DND-41 (cell line): ENCODE measurements at regions not wholly inside any gene's neighbourhood (a gene's known extent, or its start where the extent isn't known, plus 50 kb on each side); places are given as distances from the start of the nearest gene placed in this dataset.

Experiments used
- ATAC-seq: fragments of 200-7000 bp; cut with Tn5 transposase; 3 replicates; pipeline ENCODE4 v1.9.1; 2021; ENCODE audit warnings: low read depth; ENCODE audit not compliant: insufficient read depth
- DNase-seq: peaks from one replicate; pipeline ENCODE4 v3.0.0-alpha.2; 2020
- H2AFZ ChIP-seq: 2 replicates; pipeline ENCODE4 v1.6.0; 2012; ENCODE audit warnings: low read depth, low read length
- H3K27ac ChIP-seq: 2 replicates; pipeline ENCODE4 v1.5.1; 2012; ENCODE audit warnings: low read length, inconsistent platforms
- H3K27me3 ChIP-seq: fragments of 200-600 bp; sonication (generic); 2 replicates; pipeline ENCODE4 v1.6.0; 2012; ENCODE audit warnings: low read length, mild to moderate bottlenecking, inconsistent platforms; ENCODE audit not compliant: insufficient read depth, poor library complexity
- H3K36me3 ChIP-seq: 2 replicates; pipeline ENCODE4 v1.5.1; 2012; ENCODE audit warnings: low read length, inconsistent platforms; ENCODE audit not compliant: insufficient read depth
- H3K4me1 ChIP-seq: 2 replicates; pipeline ENCODE4 v1.5.1; 2012; ENCODE audit warnings: mild to moderate bottlenecking, low read length; ENCODE audit not compliant: insufficient read depth
- H3K4me2 ChIP-seq: 2 replicates; pipeline ENCODE4 v1.6.0; 2012; ENCODE audit warnings: mild to moderate bottlenecking, moderate library complexity, low read length, inconsistent platforms; ENCODE audit not compliant: insufficient read depth
- H3K4me3 ChIP-seq, 2 experiments: fragments of 200-600 bp in 1 of 2; shearing (Covaris generic) in 1 of 2; 2 replicates each; pipeline ENCODE4 v1.5.1; 2012 to 2016; ENCODE audit warnings: inconsistent platforms in 2 of 2, low read length in 2 of 2, mild to moderate bottlenecking in 2 of 2, low read depth in 1 of 2, moderate library complexity in 1 of 2
- H3K79me2 ChIP-seq: 2 replicates; pipeline ENCODE4 v1.6.0; 2012; ENCODE audit warnings: low read length, inconsistent platforms; ENCODE audit not compliant: insufficient read depth
- H3K9ac ChIP-seq: 2 replicates; pipeline ENCODE4 v1.6.0; 2012; ENCODE audit warnings: low read depth, mild to moderate bottlenecking, inconsistent platforms, low read length, moderate library complexity
- H3K9me3 ChIP-seq: 2 replicates; pipeline ENCODE4 v1.5.1; 2012; ENCODE audit warnings: low read length, moderate library complexity, mild to moderate bottlenecking, inconsistent platforms; ENCODE audit not compliant: insufficient read depth, severe bottlenecking
- H4K20me1 ChIP-seq: 2 replicates; pipeline ENCODE4 v1.6.0; 2012; ENCODE audit warnings: low read length; ENCODE audit not compliant: insufficient read depth
- CTCF ChIP-seq: IDR thresholded peaks from 2 replicates; pipeline ENCODE4 v1.5.1; 2012; ENCODE audit warnings: borderline replicate concordance, low read length, moderate library complexity, mild to moderate bottlenecking; ENCODE audit not compliant: poor library complexity, severe bottlenecking; ENCODE audit errors: extremely low read depth
- EZH2 ChIP-seq: IDR thresholded peaks from 3 replicates; pipeline ENCODE4 v1.6.1; 2012; ENCODE audit warnings: borderline replicate concordance, low read depth, mild to moderate bottlenecking, moderate library complexity, low read length, inconsistent platforms; ENCODE audit not compliant: severe bottlenecking

GRCh38 chr3:63034101-63034500 lies 158.9 kb upstream of the CADPS start:
- H3K4me1 ChIP-seq, result no peaks in the 10 kb centered on the region
- no peak for ATAC-seq
- H3K36me3 ChIP-seq, result no peaks in the 10 kb centered on the region
- H3K4me2 ChIP-seq, result no peak overlapping the region
- no peaks in the 10 kb centered on the region for H3K9me3 ChIP-seq
- H3K27ac ChIP-seq, result no peak overlapping the region
- DNase-seq, result no peak
- H3K4me3 ChIP-seq, result no peak overlapping the region
- no peak overlapping the region for H3K9ac ChIP-seq
- TF ChIP-seq CTCF (no peak), EZH2 (no peak)
- H4K20me1 ChIP-seq, result no peaks in the 10 kb centered on the region
- no peaks in the 10 kb centered on the region for H3K27me3 ChIP-seq
- no peak overlapping the region for H2AFZ ChIP-seq
- no peaks in the 10 kb centered on the region for H3K79me2 ChIP-seq

- H3K27me3 ChIP-seq, result no peaks in the 10 kb centered on the region
- ATAC-seq, result no peak
- TF ChIP-seq EZH2 (no peak), CTCF (no peak)
Observed at GRCh38 chr3:63037116-63037515, 161.9 kb upstream of the CADPS start.

GRCh38 chr3:63042833-63043232 lies 167.6 kb upstream of the CADPS start:
- DNase-seq, result no peak
- H3K4me3 ChIP-seq, result no peak overlapping the region
- ATAC-seq, result no peak
- no peaks in the 10 kb centered on the region for H3K4me1 ChIP-seq
- no peak overlapping the region for H3K9ac ChIP-seq
- H3K27ac ChIP-seq, result no peak overlapping the region
- no peaks in the 10 kb centered on the region for H3K36me3 ChIP-seq
- no peaks in the 10 kb centered on the region for H3K9me3 ChIP-seq
- no peaks in the 10 kb centered on the region for H3K79me2 ChIP-seq
- no peaks in the 10 kb centered on the region for H3K27me3 ChIP-seq
- TF ChIP-seq EZH2 (no peak), CTCF (no peak)
- H3K4me2 ChIP-seq, result no peak overlapping the region
- no peaks in the 10 kb centered on the region for H4K20me1 ChIP-seq
- no peak overlapping the region for H2AFZ ChIP-seq

More at GRCh38 chr3:63037116-63037515, 161.9 kb upstream of the CADPS start:
- H3K4me1 ChIP-seq, result no peaks in the 10 kb centered on the region
- no peak overlapping the region for H3K27ac ChIP-seq
- H3K9ac ChIP-seq, result no peak overlapping the region
- no peaks in the 10 kb centered on the region for H4K20me1 ChIP-seq
- no peaks in the 10 kb centered on the region for H3K9me3 ChIP-seq
- H2AFZ ChIP-seq, result no peak overlapping the region
- no peak overlapping the region for H3K4me3 ChIP-seq
- H3K36me3 ChIP-seq, result no peaks in the 10 kb centered on the region
- no peak overlapping the region for H3K4me2 ChIP-seq
- DNase-seq, result no peak
- no peaks in the 10 kb centered on the region for H3K79me2 ChIP-seq

GRCh38 chr3:63043631-63044030 lies 168.4 kb upstream of the CADPS start:
- Histone ChIP-seq H3K9ac (no peak overlapping the region), H3K4me1 (no peaks in the 10 kb centered on the region), H3K9me3 (no peaks in the 10 kb centered on the region), H3K4me3 (no peak overlapping the region), H2AFZ (no peak overlapping the region), H3K36me3 (no peaks in the 10 kb centered on the region), H4K20me1 (no peaks in the 10 kb centered on the region), H3K27ac (no peak overlapping the region), H3K4me2 (no peak overlapping the region), H3K79me2 (no peaks in the 10 kb centered on the region), H3K27me3 (no peaks in the 10 kb centered on the region)
- ATAC-seq (no peak), DNase-seq (no peak)
- TF ChIP-seq CTCF, result no peak
- no peak for TF ChIP-seq EZH2
